ENCODE measurements at regions not wholly inside any gene's neighbourhood (a gene's known extent, or its start where the extent isn't known, plus 50 kb on each side); places are given as distances from the start of the nearest gene placed in this dataset.

GRCh38 chr7:54831046-54831643, 72.1 kb upstream of the SEC61G start:
- H3K27me3 ChIP-seq (replicated peaks): no peaks in the 10 kb centered on the region
- H3K4me3 ChIP-seq (ENCODE audit: low read depth, low read length): no peak overlapping the region
- no peak for TF ChIP-seq CTCF (IDR thresholded peaks at IDR 0.05; ENCODE audit: low read depth, low read length, missing control alignments)
- no peak overlapping the region for H3K27ac ChIP-seq
- DNase-seq: no peak
- in situ Hi-C loops (cut with HindIII; ENCODE audit: low pct_ligation_motif_present, low sequenced_read_pairs): no loop called here
- no peaks in the 10 kb centered on the region for H3K36me3 ChIP-seq (replicated peaks)

- Histone ChIP-seq H3K36me3 (replicated peaks) (no peaks in the 10 kb centered on the region), H3K27me3 (replicated peaks) (no peaks in the 10 kb centered on the region), H3K4me3 (ENCODE audit: low read depth, low read length) (no peak overlapping the region), H3K27ac (no peak overlapping the region)
- in situ Hi-C loops (cut with HindIII; ENCODE audit: low pct_ligation_motif_present, low sequenced_read_pairs): no loop called here
- DNase-seq: no peak
- no peak for TF ChIP-seq CTCF (IDR thresholded peaks at IDR 0.05; ENCODE audit: low read depth, low read length, missing control alignments)
These were observed 72.7 kb upstream of the SEC61G start for GRCh38 chr7:54831644-54832095.

- in situ Hi-C loops (cut with HindIII; ENCODE audit: low pct_ligation_motif_present, low sequenced_read_pairs): no loop called here
- no peak for DNase-seq
- no peak overlapping the region for H3K27ac ChIP-seq
- no peak for TF ChIP-seq CTCF (IDR thresholded peaks at IDR 0.05; ENCODE audit: low read depth, low read length, missing control alignments)
- no peaks in the 10 kb centered on the region for H3K36me3 ChIP-seq (replicated peaks)
- H3K4me3 ChIP-seq (ENCODE audit: low read depth, low read length): no peak overlapping the region
- no peaks in the 10 kb centered on the region for H3K27me3 ChIP-seq (replicated peaks)
These were observed 74.0 kb upstream of the SEC61G start for GRCh38 chr7:54833001-54833467.

GRCh38 chr7:54837168-54837567, 78.2 kb upstream of the SEC61G start:
- Histone ChIP-seq H3K36me3 (replicated peaks) (no peaks in the 10 kb centered on the region), H3K27me3 (replicated peaks) (no peaks in the 10 kb centered on the region), H3K4me3 (ENCODE audit: low read depth, low read length) (no peak overlapping the region), H3K27ac (no peak overlapping the region)
- no peak for TF ChIP-seq CTCF (IDR thresholded peaks at IDR 0.05; ENCODE audit: low read depth, low read length, missing control alignments)
- DNase-seq: no peak
- in situ Hi-C loops (cut with HindIII; ENCODE audit: low pct_ligation_motif_present, low sequenced_read_pairs): no loop called here

- TF ChIP-seq CTCF (IDR thresholded peaks at IDR 0.05; ENCODE audit: low read depth, low read length, missing control alignments): no peak
These were observed 78.8 kb upstream of the SEC61G start for GRCh38 chr7:54837761-54838160.

More at GRCh38 chr7:54837761-54838160, 78.8 kb upstream of the SEC61G start:
- Histone ChIP-seq H3K27me3 (replicated peaks) (no peaks in the 10 kb centered on the region), H3K4me3 (ENCODE audit: low read depth, low read length) (no peak overlapping the region), H3K27ac (no peak overlapping the region), H3K36me3 (replicated peaks) (no peaks in the 10 kb centered on the region)
- in situ Hi-C loops (cut with HindIII; ENCODE audit: low pct_ligation_motif_present, low sequenced_read_pairs): no loop called here
- DNase-seq: no peak

All from brain microvascular endothelial cell (primary cell).